Muscle of leg (tissue), 3 donors: ENCODE measurements at regions not wholly inside any gene's neighbourhood (a gene's known extent, or its start where the extent isn't known, plus 50 kb on each side); places are given as distances from the start of the nearest gene placed in this dataset.

Source experiments
- DNase-seq: peaks from one replicate; pipeline ENCODE4 v3.0.0; 2013
- H3K27ac ChIP-seq: one replicate; pipeline ENCODE4 v1.5.1; 2013; ENCODE audit warnings: mild to moderate bottlenecking, low read length, control low read depth
- H3K27me3 ChIP-seq: one replicate; pipeline ENCODE4 v1.6.1; 2013; ENCODE audit warnings: low read length; ENCODE audit not compliant: control insufficient read depth, insufficient read depth
- H3K36me3 ChIP-seq: one replicate; pipeline ENCODE4 v1.6.1; 2013; ENCODE audit warnings: low read length; ENCODE audit not compliant: control insufficient read depth, insufficient read depth
- H3K4me1 ChIP-seq: one replicate; pipeline ENCODE4 v1.6.1; 2013; ENCODE audit warnings: low read length; ENCODE audit not compliant: control insufficient read depth, insufficient read depth
- H3K4me3 ChIP-seq: one replicate; pipeline ENCODE4 v1.5.1; 2013; ENCODE audit warnings: low read length, control low read depth
- H3K9me3 ChIP-seq: replicated peaks from 2 replicates; pipeline ENCODE4 v1.6.1; 2013; ENCODE audit warnings: low read depth, low read length; ENCODE audit not compliant: control insufficient read depth
- WGBS: methylation state at CpG from one replicate; pipeline ENCODE4 v1.1.5; 2013; ENCODE audit warnings: missing lambda C conversion rate; ENCODE audit not compliant: insufficient coverage; 5-methylcytosine and 5-hydroxymethylcytosine counted together

DNA sequence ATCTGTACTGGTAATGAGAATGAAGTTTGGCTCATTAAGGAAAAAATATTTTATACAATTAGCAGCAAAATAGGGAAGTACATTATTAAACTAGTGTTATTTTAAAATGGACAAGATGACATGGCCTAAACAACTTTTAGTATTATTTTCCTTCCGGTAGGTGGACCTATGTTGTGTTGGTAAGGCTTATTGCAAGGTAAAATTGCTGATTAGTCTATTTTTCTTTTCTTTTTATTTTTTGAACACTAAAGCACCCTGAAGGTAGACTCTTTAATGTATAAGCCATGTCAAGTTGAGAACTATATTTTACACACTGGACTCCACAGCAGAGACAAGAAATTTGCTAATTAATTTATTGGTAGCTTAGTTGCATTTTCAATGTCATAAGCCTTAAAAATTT lies 239.5 kb upstream of the POT1 start:
- Histone ChIP-seq H3K9me3 (no peaks in the 10 kb centered on the region), H3K27me3 (no peaks in the 10 kb centered on the region), H3K4me3 (no peak overlapping the region), H3K4me1 (no peaks in the 10 kb centered on the region), H3K36me3 (no peaks in the 10 kb centered on the region), H3K27ac (no peak overlapping the region)
- WGBS: no CpG with 5 or more reads among the region's 1 CpG
- no peak for DNase-seq

GRCh38 chr7:125154930-125155329 lies 225.3 kb upstream of the POT1 start:
- WGBS: no CpG with 5 or more reads among the region's 1 CpG
- no peaks in the 10 kb centered on the region for H3K36me3 ChIP-seq
- H3K4me3 ChIP-seq: no peak overlapping the region
- H3K27ac ChIP-seq: no peak overlapping the region
- H3K9me3 ChIP-seq: no peaks in the 10 kb centered on the region
- no peak for DNase-seq
- no peaks in the 10 kb centered on the region for H3K4me1 ChIP-seq
- H3K27me3 ChIP-seq: no peaks in the 10 kb centered on the region

DNA sequence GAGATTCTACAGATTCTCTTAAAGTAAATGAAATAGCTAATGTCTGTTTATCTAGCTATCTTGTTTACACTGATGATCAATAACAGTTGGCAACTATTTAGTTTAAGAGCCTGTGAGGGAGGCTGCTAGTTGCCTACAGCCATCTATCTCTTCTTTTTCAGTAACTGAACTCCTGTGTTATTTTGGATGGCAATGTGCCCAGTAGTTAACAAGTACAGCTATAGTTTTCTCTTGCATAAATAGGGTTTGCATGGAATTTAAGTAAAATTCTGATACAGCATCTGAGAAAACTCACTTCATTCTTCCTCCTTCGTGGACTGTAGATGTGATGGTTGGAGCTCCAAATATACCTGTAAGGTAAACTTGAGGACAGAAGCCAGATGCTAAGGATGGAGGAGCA lies 219.5 kb upstream of the POT1 start:
- no peaks in the 10 kb centered on the region for H3K27me3 ChIP-seq
- DNase-seq: peak; percentile 2
- H3K4me3 ChIP-seq: no peak overlapping the region
- no peak overlapping the region for H3K27ac ChIP-seq
- no peaks in the 10 kb centered on the region for H3K9me3 ChIP-seq
- H3K36me3 ChIP-seq: no peaks in the 10 kb centered on the region
- 100% methylated on average over 1 of the region's 1 CpG for WGBS
- H3K4me1 ChIP-seq: no peaks in the 10 kb centered on the region

GRCh38 chr7:125147047-125147446 lies 217.4 kb upstream of the POT1 start:
- DNase-seq: no peak
- WGBS: no CpG with 5 or more reads among the region's 2 CpGs
- Histone ChIP-seq H3K36me3 (no peaks in the 10 kb centered on the region), H3K27me3 (no peaks in the 10 kb centered on the region), H3K4me1 (no peaks in the 10 kb centered on the region), H3K27ac (no peak overlapping the region), H3K4me3 (no peak overlapping the region), H3K9me3 (no peaks in the 10 kb centered on the region)

DNA sequence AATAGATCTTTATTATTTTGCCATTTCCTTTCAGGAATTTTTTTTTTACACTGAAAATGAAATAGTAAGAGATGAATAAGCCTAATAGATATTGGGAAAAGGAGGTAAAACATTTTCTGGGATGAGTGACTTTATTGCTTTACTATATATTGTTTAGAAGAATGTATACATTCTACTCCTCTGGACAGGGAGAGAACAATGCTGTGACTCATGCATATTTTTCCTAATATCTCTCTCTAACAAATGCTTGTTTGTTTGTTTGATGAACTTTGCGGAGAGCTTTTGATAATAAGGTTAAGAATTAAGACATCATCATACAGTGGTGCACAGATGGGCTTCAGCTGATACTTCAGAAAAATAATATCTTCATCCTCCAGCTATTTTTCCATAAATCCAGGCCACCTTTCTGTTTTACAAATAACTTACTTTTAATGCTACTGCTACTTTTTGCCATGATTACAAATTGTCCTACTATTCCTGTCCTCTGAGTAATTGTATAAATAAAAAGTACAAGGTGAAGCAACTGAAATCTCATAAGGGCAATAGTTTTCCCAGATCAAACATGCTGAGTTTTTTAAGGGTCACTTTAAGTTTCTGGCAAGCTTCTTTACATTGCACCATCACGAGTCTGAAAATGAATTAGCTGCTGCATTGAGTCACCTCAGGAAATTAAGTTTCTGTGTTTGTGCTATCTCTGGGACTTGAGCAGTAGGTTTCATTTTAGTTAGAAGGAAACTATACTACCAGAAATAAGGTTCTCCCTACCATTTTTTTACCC lies 207.3 kb upstream of the POT1 start:
- no peaks in the 10 kb centered on the region for H3K27me3 ChIP-seq
- no peaks in the 10 kb centered on the region for H3K4me1 ChIP-seq
- WGBS: no CpG with 5 or more reads among the region's 2 CpGs
- no peak overlapping the region for H3K4me3 ChIP-seq
- no peaks in the 10 kb centered on the region for H3K36me3 ChIP-seq
- H3K9me3 ChIP-seq: no peaks in the 10 kb centered on the region
- no peak for DNase-seq
- no peak overlapping the region for H3K27ac ChIP-seq

DNA sequence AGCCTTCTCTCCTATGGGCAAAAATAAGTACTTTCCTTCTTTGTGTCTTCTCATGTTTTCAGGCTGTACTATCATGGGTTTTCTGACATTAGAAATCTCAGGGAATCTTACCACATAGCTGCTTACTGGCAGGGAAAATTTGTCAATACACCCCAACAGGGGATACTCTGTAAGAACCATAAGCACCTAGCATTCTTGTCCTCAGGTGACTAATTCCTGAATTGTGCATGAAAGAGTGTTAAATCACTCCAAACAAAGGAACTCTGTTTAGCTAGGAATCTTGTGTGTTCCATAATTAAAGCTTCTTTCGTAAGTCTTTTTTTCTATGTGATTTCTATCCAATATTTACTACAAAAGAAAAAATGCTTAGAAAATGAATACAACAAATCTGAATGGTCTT lies 206.7 kb upstream of the POT1 start:
- no peak for DNase-seq
- WGBS: no CpG with 5 or more reads among the region's 1 CpG
- Histone ChIP-seq H3K27me3 (no peaks in the 10 kb centered on the region), H3K36me3 (no peaks in the 10 kb centered on the region), H3K9me3 (no peaks in the 10 kb centered on the region), H3K27ac (no peak overlapping the region), H3K4me3 (no peak overlapping the region), H3K4me1 (no peaks in the 10 kb centered on the region)

- no peak for DNase-seq
- H3K9me3 ChIP-seq: no peaks in the 10 kb centered on the region
- no CpG with 5 or more reads among the region's 1 CpG for WGBS
- H3K4me3 ChIP-seq: no peak overlapping the region
- no peak overlapping the region for H3K27ac ChIP-seq
- no peaks in the 10 kb centered on the region for H3K36me3 ChIP-seq
- peaks cover 2% of the 10 kb centered on the region for H3K4me1 ChIP-seq
- H3K27me3 ChIP-seq: no peaks in the 10 kb centered on the region
Measured at GRCh38 chr7:125130173-125130572, 200.5 kb upstream of the POT1 start.

- no peaks in the 10 kb centered on the region for H3K9me3 ChIP-seq
- peaks cover 2% of the 10 kb centered on the region for H3K4me1 ChIP-seq
- DNase-seq: peak; percentile 7
- H3K36me3 ChIP-seq: no peaks in the 10 kb centered on the region
- WGBS: 71% methylated on average over 1 of the region's 4 CpGs
- no peak overlapping the region for H3K27ac ChIP-seq
- no peak overlapping the region for H3K4me3 ChIP-seq
- H3K27me3 ChIP-seq: no peaks in the 10 kb centered on the region
Measured at GRCh38 chr7:125127304-125127703, 197.7 kb upstream of the POT1 start.

DNA sequence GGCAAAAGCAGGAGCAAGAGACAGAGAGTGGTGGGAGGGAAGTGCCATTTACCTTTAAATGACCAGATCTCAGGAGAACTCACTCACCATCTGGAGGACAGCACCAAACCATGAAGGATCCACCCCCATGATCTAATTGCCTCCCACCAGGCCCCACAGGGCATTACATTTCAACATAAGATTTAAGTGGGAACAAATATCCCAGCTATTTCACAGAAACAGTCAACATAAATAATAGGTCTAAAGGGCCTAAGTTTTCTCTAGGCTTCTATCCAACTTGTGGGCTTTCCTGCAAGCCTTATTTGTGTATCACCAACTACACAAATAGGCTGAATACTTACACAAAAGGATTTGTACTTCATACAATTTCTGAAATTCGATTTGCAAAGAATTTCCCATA lies 196.8 kb upstream of the POT1 start:
- Histone ChIP-seq H3K36me3 (no peaks in the 10 kb centered on the region), H3K9me3 (no peaks in the 10 kb centered on the region), H3K27ac (no peak overlapping the region), H3K27me3 (no peaks in the 10 kb centered on the region), H3K4me3 (no peak overlapping the region), H3K4me1 (peaks cover 2% of the 10 kb centered on the region)
- peak; percentile 13 for DNase-seq
- WGBS: no CpG with 5 or more reads among the region's 1 CpG

DNA sequence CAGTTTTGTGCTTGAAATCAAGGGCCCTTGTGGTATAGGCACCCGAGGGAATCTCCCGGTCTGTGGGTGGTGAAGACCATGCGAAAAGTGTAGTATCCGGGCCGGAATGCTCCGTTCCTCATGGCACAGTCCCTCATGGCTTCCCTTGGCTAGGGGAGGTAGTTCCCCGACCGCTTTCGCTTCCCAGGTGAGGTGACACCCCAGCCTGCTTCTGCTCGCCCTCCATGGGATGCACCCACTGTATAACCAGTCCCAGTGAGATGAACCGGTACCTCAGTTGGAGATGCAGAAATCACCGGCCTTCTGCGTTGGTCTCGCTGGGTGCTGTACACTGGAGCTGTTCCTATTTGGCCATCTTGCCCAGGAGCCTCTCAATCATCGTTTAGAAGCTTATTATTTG lies 195.7 kb upstream of the POT1 start:
- no peaks in the 10 kb centered on the region for H3K27me3 ChIP-seq
- no peak for DNase-seq
- no peaks in the 10 kb centered on the region for H3K9me3 ChIP-seq
- H3K4me1 ChIP-seq: peaks cover 2% of the 10 kb centered on the region
- no peaks in the 10 kb centered on the region for H3K36me3 ChIP-seq
- no peak overlapping the region for H3K27ac ChIP-seq
- no peak overlapping the region for H3K4me3 ChIP-seq
- 96% methylated on average over 12 of the region's 15 CpGs for WGBS

- H3K4me3 ChIP-seq: no peak overlapping the region
- no peaks in the 10 kb centered on the region for H3K27me3 ChIP-seq
- H3K9me3 ChIP-seq: no peaks in the 10 kb centered on the region
- no CpG with 5 or more reads among the region's 2 CpGs for WGBS
- H3K27ac ChIP-seq: no peak overlapping the region
- no peak for DNase-seq
- H3K36me3 ChIP-seq: no peaks in the 10 kb centered on the region
- H3K4me1 ChIP-seq: peaks cover 2% of the 10 kb centered on the region
Measured at GRCh38 chr7:125122173-125122572, 192.5 kb upstream of the POT1 start.
